ENCODE measurements at regions not wholly inside any gene's neighbourhood (a gene's known extent, or its start where the extent isn't known, plus 50 kb on each side); places are given as distances from the start of the nearest gene placed in this dataset.

- no peaks in the 10 kb centered on the region for H3K9me3 ChIP-seq
- H3K27ac ChIP-seq = no peak overlapping the region
- no peaks in the 10 kb centered on the region for H3K4me1 ChIP-seq
- TF ChIP-seq CTCF (IDR thresholded peaks at IDR 0.05) = no peak
- DNase-seq (ENCODE audit: low spot score) = no peak
- no peaks in the 10 kb centered on the region for H3K27me3 ChIP-seq
- no peak overlapping the region for H3K4me3 ChIP-seq
- no peaks in the 10 kb centered on the region for H3K36me3 ChIP-seq
Observed at GRCh38 chr3:139738697-139739096, 60.9 kb upstream of the NMNAT3 start.

GRCh38 chr3:139737682-139738361, 60.0 kb upstream of the NMNAT3 start:
- DNase-seq (ENCODE audit: low spot score) = no peak
- Histone ChIP-seq H3K27ac (no peak overlapping the region), H3K27me3 (no peaks in the 10 kb centered on the region), H3K36me3 (no peaks in the 10 kb centered on the region), H3K9me3 (no peaks in the 10 kb centered on the region), H3K4me1 (no peaks in the 10 kb centered on the region), H3K4me3 (no peak overlapping the region)
- TF ChIP-seq CTCF (IDR thresholded peaks at IDR 0.05) = no peak

- H3K4me1 ChIP-seq = no peaks in the 10 kb centered on the region
- no peak for TF ChIP-seq CTCF (IDR thresholded peaks at IDR 0.05)
- DNase-seq (ENCODE audit: low spot score) = no peak
- no peaks in the 10 kb centered on the region for H3K27me3 ChIP-seq
- no peak overlapping the region for H3K4me3 ChIP-seq
- no peak overlapping the region for H3K27ac ChIP-seq
- no peaks in the 10 kb centered on the region for H3K9me3 ChIP-seq
- no peaks in the 10 kb centered on the region for H3K36me3 ChIP-seq
Observed at GRCh38 chr3:139735191-139735590, 57.4 kb upstream of the NMNAT3 start.

- TF ChIP-seq CTCF (IDR thresholded peaks at IDR 0.05) = no peak
- H3K27ac ChIP-seq = no peak overlapping the region
- H3K36me3 ChIP-seq = no peaks in the 10 kb centered on the region
- H3K27me3 ChIP-seq = no peaks in the 10 kb centered on the region
- no peaks in the 10 kb centered on the region for H3K9me3 ChIP-seq
- DNase-seq (ENCODE audit: low spot score) = no peak
- no peak overlapping the region for H3K4me3 ChIP-seq
- no peaks in the 10 kb centered on the region for H3K4me1 ChIP-seq
Observed at GRCh38 chr3:139732729-139733128, 55.0 kb upstream of the NMNAT3 start.

GRCh38 chr3:139729300-139729699, 51.5 kb upstream of the NMNAT3 start:
- TF ChIP-seq CTCF (IDR thresholded peaks at IDR 0.05) = no peak
- Histone ChIP-seq H3K27ac (no peak overlapping the region), H3K27me3 (no peaks in the 10 kb centered on the region), H3K4me1 (no peaks in the 10 kb centered on the region), H3K36me3 (no peaks in the 10 kb centered on the region), H3K4me3 (no peak overlapping the region), H3K9me3 (no peaks in the 10 kb centered on the region)
- no peak for DNase-seq (ENCODE audit: low spot score)

- H3K9me3 ChIP-seq = no peaks in the 10 kb centered on the region
- no peaks in the 10 kb centered on the region for H3K36me3 ChIP-seq
- no peak for TF ChIP-seq CTCF (IDR thresholded peaks at IDR 0.05)
- no peaks in the 10 kb centered on the region for H3K4me1 ChIP-seq
- H3K27ac ChIP-seq = no peak overlapping the region
- no peaks in the 10 kb centered on the region for H3K27me3 ChIP-seq
- DNase-seq (ENCODE audit: low spot score) = no peak
- H3K4me3 ChIP-seq = no peak overlapping the region
Observed at GRCh38 chr3:139728414-139728813, 50.6 kb upstream of the NMNAT3 start.
